AG09309 (cell line): ENCODE measurements at regions not wholly inside any gene's neighbourhood (a gene's known extent, or its start where the extent isn't known, plus 50 kb on each side); places are given as distances from the start of the nearest gene placed in this dataset.

ENCODE experiments used
- DNase-seq: peaks from one replicate; pipeline ENCODE4 v3.0.0-alpha.2; 2010; ENCODE audit warnings: low read depth
- H3K4me3 ChIP-seq: 2 replicates; pipeline ENCODE4 v1.5.1; 2011; ENCODE audit warnings: mild to moderate bottlenecking, low read depth, low read length, moderate library complexity; ENCODE audit not compliant: control insufficient read depth
- TF ChIP-seq, protein P1 (sequence below): IDR thresholded peaks from 2 replicates; pipeline ENCODE4 v1.5.1; 2011; ENCODE audit warnings: mild to moderate bottlenecking, low read depth, low read length, inconsistent platforms; ENCODE audit not compliant: insufficient read depth, control insufficient read depth; ENCODE audit errors: missing control alignments

DNA sequence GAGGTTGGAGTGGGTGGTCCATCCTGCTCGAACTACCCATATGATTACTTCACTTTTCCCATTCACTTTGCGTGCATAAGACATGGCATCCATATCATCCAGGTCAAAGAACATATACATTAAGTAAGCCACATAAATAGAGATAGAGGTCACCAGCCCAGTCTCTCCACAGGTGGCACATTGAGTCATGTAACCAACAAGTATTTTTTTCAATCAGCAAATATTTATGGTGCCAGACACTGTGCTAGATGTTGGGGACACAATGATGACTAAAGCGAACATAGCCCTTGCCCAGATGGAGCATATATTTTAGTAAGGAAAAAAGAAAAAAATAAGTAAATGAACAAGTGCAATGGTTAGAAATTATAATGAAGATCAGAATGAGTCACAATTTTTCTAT lies 83.6 kb upstream of the LCLAT1 start:
- no peak for DNase-seq
- TF ChIP-seq, protein P1, sequence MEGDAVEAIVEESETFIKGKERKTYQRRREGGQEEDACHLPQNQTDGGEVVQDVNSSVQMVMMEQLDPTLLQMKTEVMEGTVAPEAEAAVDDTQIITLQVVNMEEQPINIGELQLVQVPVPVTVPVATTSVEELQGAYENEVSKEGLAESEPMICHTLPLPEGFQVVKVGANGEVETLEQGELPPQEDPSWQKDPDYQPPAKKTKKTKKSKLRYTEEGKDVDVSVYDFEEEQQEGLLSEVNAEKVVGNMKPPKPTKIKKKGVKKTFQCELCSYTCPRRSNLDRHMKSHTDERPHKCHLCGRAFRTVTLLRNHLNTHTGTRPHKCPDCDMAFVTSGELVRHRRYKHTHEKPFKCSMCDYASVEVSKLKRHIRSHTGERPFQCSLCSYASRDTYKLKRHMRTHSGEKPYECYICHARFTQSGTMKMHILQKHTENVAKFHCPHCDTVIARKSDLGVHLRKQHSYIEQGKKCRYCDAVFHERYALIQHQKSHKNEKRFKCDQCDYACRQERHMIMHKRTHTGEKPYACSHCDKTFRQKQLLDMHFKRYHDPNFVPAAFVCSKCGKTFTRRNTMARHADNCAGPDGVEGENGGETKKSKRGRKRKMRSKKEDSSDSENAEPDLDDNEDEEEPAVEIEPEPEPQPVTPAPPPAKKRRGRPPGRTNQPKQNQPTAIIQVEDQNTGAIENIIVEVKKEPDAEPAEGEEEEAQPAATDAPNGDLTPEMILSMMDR, result no peak

GRCh38 chr2:30365201-30365600 lies 81.8 kb upstream of the LCLAT1 start:
- TF ChIP-seq, protein P1, result no peak
- H3K4me3 ChIP-seq, result no peak overlapping the region
- no peak for DNase-seq

More for the DNA sequence above, 83.6 kb upstream of the LCLAT1 start:
- H3K4me3 ChIP-seq, result no peak overlapping the region

- TF ChIP-seq, protein P1, result no peak
- no peak for DNase-seq
- H3K4me3 ChIP-seq, result no peak overlapping the region
Measured at GRCh38 chr2:30366199-30366691, 80.8 kb upstream of the LCLAT1 start.

GRCh38 chr2:30367232-30368070 lies 79.6 kb upstream of the LCLAT1 start:
- H3K4me3 ChIP-seq, result no peak overlapping the region
- TF ChIP-seq, protein P1, result no peak
- no peak for DNase-seq

GRCh38 chr2:30368258-30368657 lies 78.8 kb upstream of the LCLAT1 start:
- no peak for DNase-seq
- H3K4me3 ChIP-seq, result no peak overlapping the region
- TF ChIP-seq, protein P1, result no peak

GRCh38 chr2:30371028-30371689 lies 75.9 kb upstream of the LCLAT1 start:
- no peak for DNase-seq
- no peak overlapping the region for H3K4me3 ChIP-seq
- TF ChIP-seq, protein P1, result no peak
